Neural cell (in vitro differentiated cells): ENCODE measurements at regions not wholly inside any gene's neighbourhood (a gene's known extent, or its start where the extent isn't known, plus 50 kb on each side); places are given as distances from the start of the nearest gene placed in this dataset.

ENCODE experiments used
- EP300 ChIP-seq: fragments of 450-650 bp; conservative IDR thresholded peaks from 2 replicates; pipeline ENCODE4 v1.6.1; 2014; ENCODE audit warnings: antibody characterized with exemption, mild to moderate bottlenecking, moderate library complexity; ENCODE audit not compliant: poor library complexity, severe bottlenecking
- EZH2 ChIP-seq: fragments of 200-600, 300-800 bp; shearing (Covaris generic), sonication (generic); IDR thresholded peaks from 2 replicates; pipeline ENCODE4 v1.6.1; 2014; ENCODE audit warnings: antibody characterized with exemption, low read length, borderline replicate concordance, mild to moderate bottlenecking; ENCODE audit not compliant: insufficient read depth, poor library complexity, severe bottlenecking
- MXI1 ChIP-seq: fragments of 450-650 bp; conservative IDR thresholded peaks from 2 replicates; pipeline ENCODE4 v1.6.1; 2014; ENCODE audit warnings: antibody characterized with exemption, mild to moderate bottlenecking; ENCODE audit not compliant: poor library complexity, severe bottlenecking
- POLR2AphosphoS5 ChIP-seq: IDR thresholded peaks from 2 replicates; pipeline ENCODE4 v1.6.1; 2012
- RAD21 ChIP-seq: fragments of 450-650 bp; conservative IDR thresholded peaks from 2 replicates; pipeline ENCODE4 v1.6.1; 2014; ENCODE audit warnings: antibody characterized with exemption, mild to moderate bottlenecking, moderate library complexity
- SMC3 ChIP-seq: fragments of 450-650 bp; conservative IDR thresholded peaks from 2 replicates; pipeline ENCODE4 v1.6.1; 2014; ENCODE audit warnings: antibody characterized with exemption, mild to moderate bottlenecking, moderate library complexity; ENCODE audit not compliant: poor library complexity
- TAF1 ChIP-seq: IDR thresholded peaks from 2 replicates; pipeline ENCODE4 v1.6.1; 2012; ENCODE audit warnings: low read depth
- TF ChIP-seq, protein P1 (sequence below): fragments of 450-650 bp; IDR thresholded peaks from 2 replicates; pipeline ENCODE4 v1.5.1; 2014; ENCODE audit warnings: antibody characterized with exemption, mild to moderate bottlenecking, moderate library complexity; ENCODE audit not compliant: poor library complexity, severe bottlenecking
- TF ChIP-seq, protein P2 (sequence below): IDR thresholded peaks from 2 replicates; pipeline ENCODE4 v1.6.1; 2012; ENCODE audit warnings: borderline replicate concordance

DNA sequence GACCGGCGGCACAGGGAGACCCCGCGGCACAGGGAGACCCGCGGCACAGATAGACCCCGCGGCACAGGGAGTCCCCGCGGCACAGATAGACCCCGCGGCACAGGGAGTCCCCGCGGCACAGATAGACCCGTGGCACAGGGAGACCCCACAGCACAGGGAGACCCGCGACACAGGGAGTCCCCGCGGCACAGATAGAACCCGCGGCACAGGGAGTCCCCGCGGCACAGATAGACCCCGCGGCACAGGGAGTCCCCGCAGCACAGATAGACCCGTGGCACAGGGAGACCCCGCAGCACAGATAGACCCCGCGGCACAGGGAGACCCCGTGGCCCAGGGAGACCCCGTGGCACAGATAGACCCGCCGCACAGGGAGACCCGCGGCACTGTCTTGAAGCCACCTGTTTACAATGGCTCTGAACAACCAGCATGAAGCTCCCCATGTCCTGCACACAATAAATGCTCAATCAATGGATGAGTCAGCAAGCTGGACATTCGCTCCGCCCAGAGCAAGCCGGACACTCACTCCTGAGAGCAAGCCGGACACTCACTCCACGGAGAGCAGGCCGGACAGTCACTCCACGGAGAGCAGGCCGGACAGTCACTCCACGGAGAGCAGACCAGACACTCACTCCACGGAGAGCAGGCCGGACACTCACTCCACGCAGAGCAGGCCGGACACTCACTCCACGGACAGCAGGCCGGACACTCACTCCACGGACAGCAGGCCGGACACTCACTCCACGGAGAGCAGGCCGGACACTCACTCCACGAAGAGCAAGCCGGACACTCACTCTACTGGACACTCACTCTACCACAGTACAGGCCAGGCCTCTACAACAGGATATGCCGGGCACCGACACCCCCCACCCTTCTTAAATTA, 121.9 kb downstream of the RFLNA start:
- TF ChIP-seq, protein P1, sequence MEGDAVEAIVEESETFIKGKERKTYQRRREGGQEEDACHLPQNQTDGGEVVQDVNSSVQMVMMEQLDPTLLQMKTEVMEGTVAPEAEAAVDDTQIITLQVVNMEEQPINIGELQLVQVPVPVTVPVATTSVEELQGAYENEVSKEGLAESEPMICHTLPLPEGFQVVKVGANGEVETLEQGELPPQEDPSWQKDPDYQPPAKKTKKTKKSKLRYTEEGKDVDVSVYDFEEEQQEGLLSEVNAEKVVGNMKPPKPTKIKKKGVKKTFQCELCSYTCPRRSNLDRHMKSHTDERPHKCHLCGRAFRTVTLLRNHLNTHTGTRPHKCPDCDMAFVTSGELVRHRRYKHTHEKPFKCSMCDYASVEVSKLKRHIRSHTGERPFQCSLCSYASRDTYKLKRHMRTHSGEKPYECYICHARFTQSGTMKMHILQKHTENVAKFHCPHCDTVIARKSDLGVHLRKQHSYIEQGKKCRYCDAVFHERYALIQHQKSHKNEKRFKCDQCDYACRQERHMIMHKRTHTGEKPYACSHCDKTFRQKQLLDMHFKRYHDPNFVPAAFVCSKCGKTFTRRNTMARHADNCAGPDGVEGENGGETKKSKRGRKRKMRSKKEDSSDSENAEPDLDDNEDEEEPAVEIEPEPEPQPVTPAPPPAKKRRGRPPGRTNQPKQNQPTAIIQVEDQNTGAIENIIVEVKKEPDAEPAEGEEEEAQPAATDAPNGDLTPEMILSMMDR = no peak
- no peak for TF ChIP-seq POLR2AphosphoS5
- TF ChIP-seq, protein P2, sequence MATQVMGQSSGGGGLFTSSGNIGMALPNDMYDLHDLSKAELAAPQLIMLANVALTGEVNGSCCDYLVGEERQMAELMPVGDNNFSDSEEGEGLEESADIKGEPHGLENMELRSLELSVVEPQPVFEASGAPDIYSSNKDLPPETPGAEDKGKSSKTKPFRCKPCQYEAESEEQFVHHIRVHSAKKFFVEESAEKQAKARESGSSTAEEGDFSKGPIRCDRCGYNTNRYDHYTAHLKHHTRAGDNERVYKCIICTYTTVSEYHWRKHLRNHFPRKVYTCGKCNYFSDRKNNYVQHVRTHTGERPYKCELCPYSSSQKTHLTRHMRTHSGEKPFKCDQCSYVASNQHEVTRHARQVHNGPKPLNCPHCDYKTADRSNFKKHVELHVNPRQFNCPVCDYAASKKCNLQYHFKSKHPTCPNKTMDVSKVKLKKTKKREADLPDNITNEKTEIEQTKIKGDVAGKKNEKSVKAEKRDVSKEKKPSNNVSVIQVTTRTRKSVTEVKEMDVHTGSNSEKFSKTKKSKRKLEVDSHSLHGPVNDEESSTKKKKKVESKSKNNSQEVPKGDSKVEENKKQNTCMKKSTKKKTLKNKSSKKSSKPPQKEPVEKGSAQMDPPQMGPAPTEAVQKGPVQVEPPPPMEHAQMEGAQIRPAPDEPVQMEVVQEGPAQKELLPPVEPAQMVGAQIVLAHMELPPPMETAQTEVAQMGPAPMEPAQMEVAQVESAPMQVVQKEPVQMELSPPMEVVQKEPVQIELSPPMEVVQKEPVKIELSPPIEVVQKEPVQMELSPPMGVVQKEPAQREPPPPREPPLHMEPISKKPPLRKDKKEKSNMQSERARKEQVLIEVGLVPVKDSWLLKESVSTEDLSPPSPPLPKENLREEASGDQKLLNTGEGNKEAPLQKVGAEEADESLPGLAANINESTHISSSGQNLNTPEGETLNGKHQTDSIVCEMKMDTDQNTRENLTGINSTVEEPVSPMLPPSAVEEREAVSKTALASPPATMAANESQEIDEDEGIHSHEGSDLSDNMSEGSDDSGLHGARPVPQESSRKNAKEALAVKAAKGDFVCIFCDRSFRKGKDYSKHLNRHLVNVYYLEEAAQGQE = no peak
- TF ChIP-seq MXI1 = no peak
- no peak for TF ChIP-seq TAF1
- TF ChIP-seq EZH2 = no peak
- TF ChIP-seq EP300 = no peak
- TF ChIP-seq RAD21 = no peak
- no peak for TF ChIP-seq SMC3
